ENCODE measurements at regions not wholly inside any gene's neighbourhood (a gene's known extent, or its start where the extent isn't known, plus 50 kb on each side); places are given as distances from the start of the nearest gene placed in this dataset.
"Not testable (repeated sequence)": the region's sequence is repeated elsewhere in the genome, so short reads cannot be mapped to it uniquely, and the experiment has no call there.

- TF ChIP-seq CTCF (IDR thresholded peaks at IDR 0.05); EZH2 (IDR thresholded peaks at IDR 0.05; ENCODE audit: borderline replicate concordance, insufficient read depth, low read depth, low read length, poor library complexity, severe bottlenecking): not testable (repeated sequence)
Measured at GRCh38 chr3:75432466-75432865, 231.7 kb upstream of the FRG2C start.
